Karpas-422 (cell line): ENCODE measurements at regions not wholly inside any gene's neighbourhood (a gene's known extent, or its start where the extent isn't known, plus 50 kb on each side); places are given as distances from the start of the nearest gene placed in this dataset.
"Not testable (repeated sequence)": the region's sequence is repeated elsewhere in the genome, so short reads cannot be mapped to it uniquely, and the experiment has no call there.

Source experiments
- DNase-seq: peaks from one replicate; pipeline ENCODE4 v3.0.0-alpha.2; 2015
- H2AFZ ChIP-seq: fragments of 200-600 bp; sonication (generic); 2 replicates; pipeline ENCODE4 v1.6.1; 2014; ENCODE audit warnings: antibody characterized with exemption, low read length, mixed read lengths
- H3K27ac ChIP-seq: fragments of 200-600 bp; sonication (generic); 2 replicates; pipeline ENCODE4 v1.5.1; 2014; ENCODE audit warnings: mild to moderate bottlenecking, low read length, moderate library complexity
- H3K27me3 ChIP-seq: fragments of 200-600 bp; sonication (generic); 2 replicates; pipeline ENCODE4 v1.6.1; 2014; ENCODE audit warnings: low read length, mixed read lengths
- H3K36me3 ChIP-seq: fragments of 200-600 bp; sonication (generic); 2 replicates; pipeline ENCODE4 v1.6.1; 2014; ENCODE audit warnings: low read length, mixed read lengths; ENCODE audit not compliant: insufficient read depth
- H3K4me1 ChIP-seq: fragments of 200-600 bp; sonication (generic); 2 replicates; pipeline ENCODE4 v1.6.1; 2014; ENCODE audit warnings: mild to moderate bottlenecking, low read length, mixed read lengths
- H3K4me2 ChIP-seq: fragments of 200-600 bp; sonication (generic); 2 replicates; pipeline ENCODE4 v1.6.1; 2014; ENCODE audit warnings: low read length, low read depth, mild to moderate bottlenecking; ENCODE audit not compliant: poor library complexity, severe bottlenecking
- H3K4me3 ChIP-seq: fragments of 200-600 bp; sonication (generic); 2 replicates; pipeline ENCODE4 v1.5.1; 2014; ENCODE audit warnings: mild to moderate bottlenecking, antibody characterized with exemption, low read length, mixed read lengths
- H3K79me2 ChIP-seq: fragments of 200-600 bp; sonication (generic); 2 replicates; pipeline ENCODE4 v1.6.1; 2014; ENCODE audit warnings: mild to moderate bottlenecking, low read length, mixed read lengths
- H3K9ac ChIP-seq: fragments of 200-600 bp; sonication (generic); 2 replicates; pipeline ENCODE4 v1.6.0; 2014; ENCODE audit warnings: low read length
- H3K9me2 ChIP-seq: fragments of 200-600 bp; sonication (generic), shearing (Covaris generic); replicated peaks from 2 replicates; pipeline ENCODE4 v1.6.0; 2014; ENCODE audit warnings: mild to moderate bottlenecking, low read length, moderate library complexity; ENCODE audit not compliant: insufficient read depth
- H3K9me3 ChIP-seq: fragments of 300-700, 200-600 bp; sonication (generic); 2 replicates; pipeline ENCODE4 v1.6.1; 2014; ENCODE audit warnings: low read length, mixed read lengths
- H4K20me1 ChIP-seq: fragments of 200-600 bp; sonication (generic); 2 replicates; pipeline ENCODE4 v1.6.1; 2014; ENCODE audit warnings: mild to moderate bottlenecking, antibody characterized with exemption, low read length, low read depth; ENCODE audit not compliant: insufficient read depth

DNA sequence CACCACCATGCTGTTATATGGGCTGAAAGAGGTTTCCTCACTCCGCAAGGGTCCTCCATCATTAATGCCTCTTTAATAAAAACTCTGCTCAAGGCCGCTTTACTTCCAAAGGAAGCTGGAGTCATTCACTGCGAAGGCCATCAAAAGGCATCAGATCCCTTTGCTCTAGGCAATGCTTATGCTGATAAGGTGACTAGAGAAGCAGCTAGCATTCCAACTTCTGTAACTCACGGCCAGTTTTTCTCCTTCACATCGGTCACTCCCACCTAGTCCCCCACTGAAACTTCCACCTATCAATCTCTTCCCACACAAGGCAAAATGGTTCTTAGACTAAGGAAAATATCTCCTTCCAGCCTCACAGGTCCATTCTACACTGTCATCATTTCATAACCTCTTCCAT, 124.2 kb upstream of the RMP24 start:
- H3K9me3 ChIP-seq, H3K79me2 ChIP-seq: not testable (repeated sequence)

DNA sequence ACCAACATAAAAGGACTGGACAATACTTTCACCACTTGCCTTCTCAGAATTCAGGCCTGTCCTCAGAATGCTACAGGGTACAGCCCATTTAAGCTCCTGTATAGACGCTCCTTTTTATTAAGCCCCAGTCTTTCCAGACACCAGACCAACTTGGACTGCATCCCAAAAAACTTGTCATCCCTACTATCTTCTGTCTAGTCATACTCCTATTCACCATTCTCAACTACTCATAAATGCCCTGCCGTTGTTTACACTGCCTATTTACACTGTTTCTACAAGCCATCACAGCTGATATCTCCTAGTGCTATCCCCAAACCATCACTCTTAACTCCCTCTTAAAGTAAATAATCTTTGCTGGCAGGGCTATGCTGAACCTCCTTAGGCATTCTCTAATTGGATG, 123.2 kb upstream of the RMP24 start:
- H3K4me3 ChIP-seq, H3K27me3 ChIP-seq, DNase-seq, H3K9me2 ChIP-seq, H3K79me2 ChIP-seq, H4K20me1 ChIP-seq, H3K9me3 ChIP-seq, H3K4me2 ChIP-seq, H2AFZ ChIP-seq, H3K36me3 ChIP-seq: not testable (repeated sequence)
- peaks cover 56% of the 10 kb centered on the region for H3K4me1 ChIP-seq
- peak overlapping the region; percentile 99 for H3K27ac ChIP-seq
- H3K9ac ChIP-seq: peak overlapping the region; percentile 23; the same call in 1 of the 2 replicates

More for the DNA sequence above, 124.2 kb upstream of the RMP24 start:
- not testable (repeated sequence) for H2AFZ ChIP-seq, H3K9me2 ChIP-seq, H3K9ac ChIP-seq, H4K20me1 ChIP-seq, H3K36me3 ChIP-seq, H3K27ac ChIP-seq, H3K4me3 ChIP-seq, H3K4me2 ChIP-seq, DNase-seq, H3K27me3 ChIP-seq
- H3K4me1 ChIP-seq: peaks cover 47% of the 10 kb centered on the region

DNA sequence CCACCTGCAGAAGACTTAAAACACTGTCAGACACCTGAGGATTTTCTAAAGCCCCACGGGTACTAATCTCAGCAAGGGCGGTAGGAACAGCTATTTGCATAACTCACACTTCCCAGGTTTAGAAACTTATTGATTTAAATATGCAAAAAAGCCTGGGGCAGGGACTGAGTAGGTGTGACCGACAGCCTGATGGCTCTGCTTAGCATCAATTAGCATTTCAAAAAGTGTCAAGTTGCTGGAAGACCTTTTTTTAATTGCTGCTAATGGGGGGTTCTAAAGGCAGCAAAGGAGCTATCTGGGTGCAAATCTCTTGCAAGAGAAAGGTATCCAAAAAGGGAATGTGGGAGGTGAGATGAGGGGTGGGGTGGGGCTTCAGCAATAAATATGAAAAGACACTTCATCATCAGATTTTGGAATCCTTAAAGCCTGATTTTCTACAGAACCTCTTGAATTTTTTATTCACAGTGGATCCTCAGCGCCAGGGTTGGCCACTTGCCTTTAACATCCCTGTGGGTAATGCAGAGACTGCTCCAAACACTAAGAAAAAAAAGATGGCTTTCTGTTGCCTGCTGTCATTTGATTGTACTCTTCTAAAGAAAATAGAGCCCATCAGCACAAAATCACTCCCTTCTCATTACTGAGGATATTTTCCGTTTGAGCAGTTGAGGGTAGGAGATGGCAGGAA, 121.1 kb upstream of the RMP24 start:
- Histone ChIP-seq H4K20me1 (no peaks in the 10 kb centered on the region), H3K27me3 (no peaks in the 10 kb centered on the region), H3K36me3 (no peaks in the 10 kb centered on the region), H3K79me2 (no peaks in the 10 kb centered on the region), H3K4me2 (peak overlapping the region; percentile 65), H3K4me1 (peaks cover 78% of the 10 kb centered on the region), H3K9me2 (no peaks in the 10 kb centered on the region), H3K9ac (peak overlapping the region; percentile 72), H3K9me3 (no peaks in the 10 kb centered on the region), H3K27ac (peak overlapping the region; percentile 99), H3K4me3 (peak overlapping the region; percentile 42), H2AFZ (no peak overlapping the region)
- DNase-seq: peak; percentile 97

DNA sequence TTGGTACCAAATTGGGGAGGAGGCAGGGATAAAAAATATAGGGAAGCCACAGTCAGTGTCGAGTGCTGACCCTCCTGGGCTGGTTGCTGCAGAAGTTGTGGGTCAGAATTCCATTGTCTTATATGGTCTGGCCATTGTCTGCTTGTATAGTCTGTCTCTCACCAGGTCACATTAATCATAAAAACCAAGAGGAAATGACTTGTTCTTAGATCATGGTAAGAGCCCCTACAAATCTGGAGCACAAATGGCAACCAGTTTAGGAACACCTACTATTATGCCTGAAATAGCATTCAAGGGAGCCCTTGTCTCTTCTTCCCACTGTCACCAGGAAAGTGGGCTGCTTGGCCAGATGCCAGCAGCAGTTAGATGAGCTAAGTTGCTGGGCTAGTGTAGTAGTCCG, 119.7 kb upstream of the RMP24 start:
- Histone ChIP-seq H3K4me3 (peak overlapping the region; percentile 8; the same call in 1 of the 2 replicates), H3K9me3 (no peaks in the 10 kb centered on the region), H3K36me3 (no peaks in the 10 kb centered on the region), H3K27me3 (no peaks in the 10 kb centered on the region), H3K9me2 (no peaks in the 10 kb centered on the region), H3K4me2 (peak overlapping the region; percentile 61), H2AFZ (no peak overlapping the region), H3K9ac (peak overlapping the region; percentile 72), H3K79me2 (no peaks in the 10 kb centered on the region), H3K4me1 (peaks cover 91% of the 10 kb centered on the region), H4K20me1 (no peaks in the 10 kb centered on the region), H3K27ac (peak overlapping the region; percentile 99)
- DNase-seq: no peak

DNA sequence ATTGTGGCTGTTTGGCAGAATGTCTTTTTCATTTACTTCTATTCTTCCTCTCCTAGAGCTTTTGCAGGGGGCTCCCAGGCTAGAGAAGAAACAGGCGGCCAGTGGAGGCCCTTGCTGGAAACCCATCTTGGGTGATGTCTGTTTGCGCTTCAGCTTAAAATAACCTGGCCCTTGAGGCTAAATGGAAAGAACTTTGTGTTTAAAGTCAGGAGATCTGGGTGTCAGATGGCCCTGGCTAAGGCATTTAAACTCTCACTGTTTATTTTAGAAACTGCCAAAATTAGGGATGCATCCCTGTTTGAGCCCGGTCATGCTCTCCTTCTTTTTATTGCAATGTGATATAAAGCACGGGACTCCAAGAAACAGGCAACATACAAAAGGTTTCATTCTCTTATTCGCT, 118.4 kb upstream of the RMP24 start:
- peak overlapping the region; percentile 65 for H3K9ac ChIP-seq
- peak overlapping the region; percentile 58 for H3K4me2 ChIP-seq
- peak overlapping the region; percentile 99 for H3K27ac ChIP-seq
- H3K4me3 ChIP-seq: no peak overlapping the region
- no peak overlapping the region for H2AFZ ChIP-seq
- H3K9me2 ChIP-seq: no peaks in the 10 kb centered on the region
- H3K9me3 ChIP-seq: no peaks in the 10 kb centered on the region
- peaks cover 100% of the 10 kb centered on the region for H3K4me1 ChIP-seq
- H3K36me3 ChIP-seq: no peaks in the 10 kb centered on the region
- H4K20me1 ChIP-seq: no peaks in the 10 kb centered on the region
- H3K27me3 ChIP-seq: no peaks in the 10 kb centered on the region
- DNase-seq: peak; percentile 58
- H3K79me2 ChIP-seq: no peaks in the 10 kb centered on the region

DNA sequence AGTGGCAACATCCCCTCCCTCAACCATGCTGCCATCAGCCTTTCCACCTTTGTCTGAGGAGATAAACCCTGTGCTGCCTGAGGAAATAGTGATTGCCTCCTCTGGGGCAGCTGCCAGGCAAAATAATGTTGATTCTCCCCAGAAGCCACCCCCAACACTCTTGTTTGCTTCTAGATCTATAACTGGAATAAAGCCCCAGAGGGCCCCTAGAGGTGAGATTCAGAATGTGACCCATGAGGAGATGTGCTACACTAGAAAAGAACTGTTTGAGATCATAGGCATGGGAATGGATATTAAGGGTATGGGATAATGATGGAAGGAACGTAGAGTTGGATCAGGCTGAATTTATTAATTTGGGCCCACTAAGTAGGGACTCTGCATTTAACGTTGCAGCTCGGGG, 116.3 kb upstream of the RMP24 start:
- Histone ChIP-seq H3K4me3 (peak overlapping the region; percentile 51; the same call in 1 of the 2 replicates), H3K36me3 (no peaks in the 10 kb centered on the region), H2AFZ (no peak overlapping the region), H3K9me2 (no peaks in the 10 kb centered on the region), H3K27me3 (no peaks in the 10 kb centered on the region), H3K9me3 (no peaks in the 10 kb centered on the region), H3K9ac (peak overlapping the region; percentile 74), H3K27ac (peak overlapping the region; percentile 99), H3K4me2 (peak overlapping the region; percentile 80), H4K20me1 (no peaks in the 10 kb centered on the region), H3K79me2 (no peaks in the 10 kb centered on the region), H3K4me1 (peaks cover 94% of the 10 kb centered on the region)
- DNase-seq: peak; percentile 93

DNA sequence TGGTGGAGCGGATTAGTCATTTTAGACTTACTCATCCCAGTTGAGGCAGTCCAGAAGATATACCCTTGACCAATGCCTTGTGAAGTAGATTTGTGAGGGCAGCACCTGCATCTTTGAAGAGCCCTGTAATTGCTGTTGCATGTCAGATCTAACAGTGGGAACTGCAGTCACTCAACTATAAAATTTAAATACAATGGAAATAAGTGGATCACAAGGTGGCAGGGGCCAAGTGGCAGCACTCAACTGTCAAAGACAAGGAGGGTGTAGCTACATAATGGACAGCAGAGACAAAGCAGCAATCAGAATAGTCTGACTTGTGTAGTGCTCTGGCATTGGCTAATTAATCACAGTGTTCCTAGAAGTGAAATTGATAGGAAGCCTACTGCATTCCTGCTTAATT, 115.8 kb upstream of the RMP24 start:
- Histone ChIP-seq H3K9ac (peak overlapping the region; percentile 78), H3K4me1 (peaks cover 94% of the 10 kb centered on the region), H3K4me3 (peak overlapping the region; percentile 51), H3K4me2 (peak overlapping the region; percentile 80), H3K27ac (peak overlapping the region; percentile 99)
- not testable (repeated sequence) for H3K27me3 ChIP-seq, H2AFZ ChIP-seq, H3K79me2 ChIP-seq, H3K36me3 ChIP-seq, H3K9me2 ChIP-seq, H4K20me1 ChIP-seq, H3K9me3 ChIP-seq
- peak; percentile 92 for DNase-seq

DNA sequence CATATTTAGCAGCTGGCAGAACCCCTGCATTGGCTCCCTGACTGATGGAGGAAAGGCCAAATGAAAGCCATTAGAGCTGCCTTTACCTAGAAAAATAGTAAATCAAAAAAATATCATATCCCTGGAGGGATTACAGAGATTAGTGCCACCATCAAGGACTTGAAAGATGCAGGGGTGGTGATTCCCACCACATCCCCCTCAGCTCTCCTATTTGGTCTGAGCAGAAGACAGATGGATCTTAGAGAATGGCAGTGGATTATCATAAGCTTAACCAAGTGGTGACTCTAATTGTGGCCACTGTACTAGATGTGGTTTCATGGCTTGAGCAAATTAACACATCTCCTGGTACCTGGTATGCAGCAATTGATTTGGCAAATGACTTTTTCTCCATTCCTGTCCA, 114.9 kb upstream of the RMP24 start:
- DNase-seq: peak; percentile 68
- peak overlapping the region; percentile 80 for H3K4me2 ChIP-seq
- not testable (repeated sequence) for H3K36me3 ChIP-seq

More for the DNA sequence above, 114.9 kb upstream of the RMP24 start:
- peak overlapping the region; percentile 50; the same call in 1 of the 2 replicates for H3K4me3 ChIP-seq
- H3K9me2 ChIP-seq, H3K27me3 ChIP-seq, H3K9me3 ChIP-seq, H4K20me1 ChIP-seq, H2AFZ ChIP-seq, H3K79me2 ChIP-seq: not testable (repeated sequence)
- H3K27ac ChIP-seq: peak overlapping the region; percentile 99
- H3K4me1 ChIP-seq: peaks cover 94% of the 10 kb centered on the region
- peak overlapping the region; percentile 78 for H3K9ac ChIP-seq
